H1 (cell line): ENCODE measurements at regions not wholly inside any gene's neighbourhood (a gene's known extent, or its start where the extent isn't known, plus 50 kb on each side); places are given as distances from the start of the nearest gene placed in this dataset.
"Not testable (repeated sequence)": the region's sequence is repeated elsewhere in the genome, so short reads cannot be mapped to it uniquely, and the experiment has no call there.

Experiments
- CTCF ChIA-PET: fragments of 300-600 bp; sonication (Branson Sonifier 250); formaldehyde crosslinking; loops from one replicate; lab custom pipeline; 2021; ENCODE audit not compliant: partially characterized antibody; lab: Charles Lee
- POLR2A ChIA-PET: fragments of 300-600 bp; sonication (Branson Sonifier 250); formaldehyde crosslinking; loops from one replicate; lab custom pipeline; 2021; ENCODE audit warnings: inconsistent platforms; ENCODE audit not compliant: partially characterized antibody; lab: Charles Lee
- DNase-seq, 2 experiments: peaks; one replicate each; pipeline versions ENCODE4 v3.0.0 to v3.0.0-alpha.2; 2010 to 2022; ENCODE audit warnings: low spot score in 2 of 2, low read depth in 1 of 2, mixed read lengths in 1 of 2
- FAIRE-seq: peaks from 2 replicates; lab custom pipeline; 2011; peaks lifted over from hg19 to GRCh38; lab: Jason Lieb, UNC
- H2AFZ ChIP-seq: 2 replicates; pipeline ENCODE4 v1.8.1; 2012; ENCODE audit warnings: low read length, inconsistent platforms
- H2AK5ac ChIP-seq: 2 replicates; pipeline ENCODE4 v1.6.1; 2013; ENCODE audit warnings: low read depth, low read length
- H2BK120ac ChIP-seq: replicated peaks from 2 replicates; pipeline ENCODE3; 2013; ENCODE audit warnings: low read depth, low read length, inconsistent platforms
- H2BK12ac ChIP-seq: 2 replicates; pipeline ENCODE4 v1.6.1; 2013; ENCODE audit warnings: low read depth, low read length
- H2BK15ac ChIP-seq: 2 replicates; pipeline ENCODE4 v1.6.1; 2013; ENCODE audit warnings: low read length
- H2BK20ac ChIP-seq: 2 replicates; pipeline ENCODE4 v1.6.1; 2013; ENCODE audit warnings: low read length
- H2BK5ac ChIP-seq: 2 replicates; pipeline ENCODE4 v1.6.1; 2013; ENCODE audit warnings: low read depth, low read length
- H3K14ac ChIP-seq: 2 replicates; pipeline ENCODE4 v1.6.1; 2013; ENCODE audit warnings: inconsistent platforms; ENCODE audit not compliant: insufficient read length
- H3K18ac ChIP-seq: 2 replicates; pipeline ENCODE4 v1.6.1; 2013; ENCODE audit warnings: low read length; ENCODE audit errors: extremely low read depth
- H3K23ac ChIP-seq: 2 replicates; pipeline ENCODE4 v1.6.1; 2013; ENCODE audit warnings: inconsistent platforms; ENCODE audit not compliant: insufficient read length
- H3K23me2 ChIP-seq: 2 replicates; pipeline ENCODE4 v1.6.1; 2013; ENCODE audit warnings: low read depth, low read length
- H3K27ac ChIP-seq: 2 replicates; pipeline ENCODE4 v1.6.1; 2011; ENCODE audit warnings: low read depth, low read length, inconsistent platforms
- H3K27me3 ChIP-seq, 4 experiments: replicated peaks in 1 of 4; 1 replicate in 1 of 4; 2 replicates in 3 of 4; pipeline versions ENCODE4 v1.6.1 to v1.8.1; 2011 to 2013; ENCODE audit warnings: low read length in 3 of 4, mild to moderate bottlenecking in 3 of 4, inconsistent platforms in 2 of 4, mixed read lengths in 2 of 4, moderate library complexity in 1 of 4; ENCODE audit not compliant: control insufficient read depth in 3 of 4, insufficient read depth in 3 of 4; ENCODE audit errors: extremely low read depth in 1 of 4
- H3K36me3 ChIP-seq, 4 experiments: 2 replicates each; pipeline versions ENCODE4 v1.6.1 to v1.8.1; 2011 to 2013; ENCODE audit warnings: mild to moderate bottlenecking in 4 of 4, low read length in 3 of 4, moderate library complexity in 2 of 4, control low read depth in 1 of 4, inconsistent platforms in 1 of 4; ENCODE audit not compliant: insufficient read depth in 4 of 4, control insufficient read depth in 2 of 4
- H3K4ac ChIP-seq: replicated peaks from 2 replicates; pipeline ENCODE3; 2013; ENCODE audit warnings: low read length, low read depth, mixed read lengths, inconsistent platforms; ENCODE audit not compliant: insufficient read length
- H3K4me1 ChIP-seq, 4 experiments: replicated peaks in 1 of 4; 1 replicate in 1 of 4; 2 replicates in 3 of 4; pipeline versions ENCODE4 v1.6.1 to v1.8.1; 2011 to 2013; ENCODE audit warnings: low read length in 3 of 4, inconsistent platforms in 2 of 4, mixed read lengths in 1 of 4; ENCODE audit not compliant: insufficient read depth in 4 of 4, control insufficient read depth in 3 of 4
- H3K4me2 ChIP-seq, 2 experiments: 2 replicates each; pipeline versions ENCODE4 v1.6.1 to v1.8.1; 2011 to 2013; ENCODE audit warnings: low read depth in 2 of 2, low read length in 2 of 2, control low read depth in 1 of 2, inconsistent platforms in 1 of 2, mild to moderate bottlenecking in 1 of 2; ENCODE audit not compliant: insufficient read depth in 1 of 2
- H3K4me3 ChIP-seq, 4 experiments: fragments of 200-600, 300-600 bp in 1 of 4; sonication (generic), shearing (Covaris generic), sonication (Bioruptor Twin) in 1 of 4; 2 replicates each; pipeline versions ENCODE4 v1.5.1 to v1.8.1; 2011 to 2016; ENCODE audit warnings: low read length in 4 of 4, low read depth in 3 of 4, control low read depth in 2 of 4, inconsistent platforms in 2 of 4, mild to moderate bottlenecking in 2 of 4, mixed read lengths in 1 of 4, moderate library complexity in 1 of 4; ENCODE audit not compliant: insufficient read depth in 2 of 4; ENCODE audit errors: extremely low read depth in 1 of 4
- H3K56ac ChIP-seq: replicated peaks from 2 replicates; pipeline ENCODE3; 2013; ENCODE audit warnings: low read depth, mild to moderate bottlenecking, mixed read lengths, low read length, inconsistent platforms; ENCODE audit not compliant: insufficient read length
- H3K79me1 ChIP-seq: 2 replicates; pipeline ENCODE4 v1.6.1; 2013; ENCODE audit warnings: low read depth, low read length, control low read depth
- H3K79me2 ChIP-seq, 2 experiments: 2 replicates each; pipeline versions ENCODE4 v1.6.1 to v1.8.1; 2012 to 2013; ENCODE audit warnings: low read length in 2 of 2, mild to moderate bottlenecking in 2 of 2, inconsistent platforms in 1 of 2; ENCODE audit not compliant: insufficient read depth in 2 of 2, control insufficient read depth in 1 of 2
- H3K9ac ChIP-seq, 4 experiments: replicated peaks in 1 of 4; 1 replicate in 1 of 4; 2 replicates in 3 of 4; pipeline versions ENCODE4 v1.6.1 to v1.8.1; 2011 to 2013; ENCODE audit warnings: low read depth in 3 of 4, low read length in 3 of 4, control low read depth in 2 of 4, mild to moderate bottlenecking in 2 of 4, moderate library complexity in 2 of 4, inconsistent platforms in 1 of 4; ENCODE audit errors: extremely low read depth in 1 of 4
- H3K9me3 ChIP-seq, 2 experiments: 2 replicates each; pipeline versions ENCODE4 v1.6.1 to v1.8.1; 2012 to 2013; ENCODE audit warnings: mild to moderate bottlenecking in 2 of 2, moderate library complexity in 2 of 2, control low read depth in 1 of 2, inconsistent platforms in 1 of 2, low read depth in 1 of 2, low read length in 1 of 2, mixed read lengths in 1 of 2; ENCODE audit not compliant: insufficient read depth in 2 of 2
- H4K20me1 ChIP-seq, 2 experiments: replicated peaks in 1 of 2; 2 replicates each; pipeline versions ENCODE3 to v1.8.1; 2011 to 2013; ENCODE audit warnings: inconsistent platforms in 2 of 2, low read length in 2 of 2, mild to moderate bottlenecking in 1 of 2; ENCODE audit not compliant: insufficient read depth in 2 of 2, control insufficient read depth in 1 of 2
- H4K5ac ChIP-seq: 2 replicates; pipeline ENCODE4 v1.6.1; 2013; ENCODE audit warnings: low read length, low read depth, mixed read lengths, inconsistent platforms; ENCODE audit not compliant: insufficient read length
- H4K8ac ChIP-seq: 2 replicates; pipeline ENCODE4 v1.8.0; 2013; ENCODE audit warnings: mild to moderate bottlenecking, moderate library complexity, low read length, inconsistent platforms; ENCODE audit not compliant: insufficient read depth; ENCODE audit errors: extremely low read depth
- H4K91ac ChIP-seq: replicated peaks from 2 replicates; pipeline ENCODE3; 2013; ENCODE audit warnings: low read length, mixed read lengths, inconsistent platforms; ENCODE audit not compliant: insufficient read length
- WGBS, 2 experiments: shearing (Covaris generic) in 1 of 2; methylation state at CpG; one replicate each; pipeline versions ENCODE4 v1.1.6 to v1.1.7; 2013 to 2015; ENCODE audit warnings: low lambda C conversion rate in 2 of 2, mixed read lengths in 2 of 2, inconsistent platforms in 1 of 2, low coverage in 1 of 2, missing lambda C conversion rate in 1 of 2; ENCODE audit not compliant: insufficient replicate concordance in 2 of 2, insufficient coverage in 1 of 2, insufficient read length in 1 of 2; ENCODE audit errors: extremely low coverage in 1 of 2, missing lambda C conversion rate in 1 of 2; 5-methylcytosine and 5-hydroxymethylcytosine counted together

- H3K4me3 ChIP-seq, FAIRE-seq, POLR2A ChIA-PET, CTCF ChIA-PET, H2BK12ac ChIP-seq, H4K5ac ChIP-seq, H2BK5ac ChIP-seq, H3K9ac ChIP-seq, H2AK5ac ChIP-seq, H3K4ac ChIP-seq, H3K79me2 ChIP-seq, H3K27me3 ChIP-seq, H3K23ac ChIP-seq, H3K27ac ChIP-seq, H3K4me2 ChIP-seq, H2BK15ac ChIP-seq, H4K8ac ChIP-seq, H3K14ac ChIP-seq, H4K20me1 ChIP-seq, H3K18ac ChIP-seq, DNase-seq, H3K79me1 ChIP-seq, H3K56ac ChIP-seq, H2AFZ ChIP-seq, H3K4me1 ChIP-seq, H3K36me3 ChIP-seq, H2BK120ac ChIP-seq, H2BK20ac ChIP-seq, H4K91ac ChIP-seq: not testable (repeated sequence)
- peaks cover 32 to 54% of the 10 kb centered on the region in 2 experiments for H3K9me3 ChIP-seq
- 70% methylated on average over 2 of the region's 2 CpGs; no CpG with 5 or more reads in 1 of the 2 experiments for WGBS, 2 experiments
- peaks cover 29% of the 10 kb centered on the region; the same call in 1 of the 2 replicates for H3K23me2 ChIP-seq
These were observed 605.2 kb downstream of the TP53TG3F start for GRCh38 chr16:34064602-34065001.

- H4K20me1 ChIP-seq, H3K4ac ChIP-seq, H3K23ac ChIP-seq, H4K5ac ChIP-seq, H3K4me1 ChIP-seq, H3K4me3 ChIP-seq, H4K91ac ChIP-seq, H2AK5ac ChIP-seq, H3K79me2 ChIP-seq, H2BK5ac ChIP-seq, FAIRE-seq, H3K36me3 ChIP-seq, H3K4me2 ChIP-seq, H3K56ac ChIP-seq, H3K14ac ChIP-seq, DNase-seq, H3K27me3 ChIP-seq, H2BK12ac ChIP-seq, H3K23me2 ChIP-seq, H4K8ac ChIP-seq, H2AFZ ChIP-seq, H2BK120ac ChIP-seq, H3K18ac ChIP-seq, H2BK15ac ChIP-seq, H3K27ac ChIP-seq, H2BK20ac ChIP-seq, CTCF ChIA-PET, H3K79me1 ChIP-seq, POLR2A ChIA-PET, H3K9ac ChIP-seq: not testable (repeated sequence)
- WGBS, 2 experiments: 89 to 100% methylated on average over 3 to 18 of the region's 18 CpGs
- H3K9me3 ChIP-seq: peaks cover 5 to 36% of the 10 kb centered on the region in 2 experiments; a peak in 3 of 4 replicates
These were observed 610.3 kb downstream of the TP53TG3F start for GRCh38 chr16:34069731-34070130.
